Left renal pelvis (tissue), 4 donors: ENCODE measurements at regions not wholly inside any gene's neighbourhood (a gene's known extent, or its start where the extent isn't known, plus 50 kb on each side); places are given as distances from the start of the nearest gene placed in this dataset.
"Not testable (repeated sequence)": the region's sequence is repeated elsewhere in the genome, so short reads cannot be mapped to it uniquely, and the experiment has no call there.

Experiments
- DNase-seq, 4 donors: peaks; one replicate each; pipeline ENCODE4 v3.0.0-alpha.2; 2013; ENCODE audit warnings: low read depth in 4 of 4, low spot score in 3 of 4

GRCh38 chr14:71416392-71416791, 509.1 kb downstream of the PCNX1 start:
- DNase-seq: no peak

DNA sequence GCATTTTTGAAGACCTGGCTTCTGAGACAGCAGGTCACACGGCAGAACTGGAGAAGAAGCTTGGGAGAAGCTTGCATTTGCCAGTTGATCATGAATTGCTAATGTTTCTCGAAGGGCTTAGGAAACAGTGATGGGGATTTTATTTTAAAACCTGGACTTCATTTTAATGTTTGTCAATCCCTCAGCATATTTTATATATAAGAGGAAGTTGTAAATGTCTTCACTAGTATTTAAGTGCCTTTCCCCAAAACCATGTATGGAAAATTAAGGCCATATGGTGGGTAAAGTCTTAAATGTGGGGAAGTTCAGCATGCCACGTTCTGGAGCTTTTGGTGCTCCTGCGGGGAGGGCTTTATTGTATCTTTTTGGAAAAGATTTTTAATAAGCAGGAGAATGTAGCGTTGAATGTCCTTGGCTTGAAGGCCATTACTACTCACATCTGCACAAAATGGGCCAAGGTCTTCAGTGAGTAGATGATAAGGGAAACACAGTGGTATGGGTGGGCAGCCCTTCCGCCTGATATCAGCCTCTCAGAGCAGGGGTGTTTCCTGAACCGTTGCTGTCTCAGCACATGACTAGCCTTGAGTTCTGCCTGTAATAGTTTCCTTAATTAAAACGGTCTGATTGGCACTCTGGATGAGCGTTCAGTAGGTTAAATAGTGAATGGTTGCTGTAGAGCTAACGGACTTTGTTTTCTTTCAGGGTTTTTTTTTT, 511.4 kb downstream of the PCNX1 start:
- DNase-seq: no peak

DNA sequence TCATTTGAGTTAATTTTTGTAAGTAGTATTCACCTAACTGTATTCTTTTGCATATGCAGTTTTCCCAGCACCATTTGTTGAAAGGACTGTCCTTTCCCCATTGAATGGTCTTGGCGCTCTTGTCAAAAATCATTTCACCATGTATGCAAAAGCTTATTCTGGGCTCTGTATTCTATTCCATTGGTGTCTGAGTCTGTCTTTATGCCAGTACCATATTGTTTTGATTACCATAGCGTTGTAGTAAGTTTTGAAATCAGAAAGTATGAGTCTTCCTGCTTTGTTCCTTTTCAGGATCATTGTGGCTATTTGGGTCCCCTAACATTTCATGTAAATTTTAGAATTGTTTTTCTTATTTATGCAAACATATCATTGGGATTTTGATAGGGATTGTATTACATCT, 508.7 kb upstream of the RGS6 start:
- no peak for DNase-seq

- no peak for DNase-seq
Measured at GRCh38 chr14:71424941-71425340, 507.3 kb upstream of the RGS6 start.

GRCh38 chr14:71426001-71426400, 506.2 kb upstream of the RGS6 start:
- no peak for DNase-seq

DNA sequence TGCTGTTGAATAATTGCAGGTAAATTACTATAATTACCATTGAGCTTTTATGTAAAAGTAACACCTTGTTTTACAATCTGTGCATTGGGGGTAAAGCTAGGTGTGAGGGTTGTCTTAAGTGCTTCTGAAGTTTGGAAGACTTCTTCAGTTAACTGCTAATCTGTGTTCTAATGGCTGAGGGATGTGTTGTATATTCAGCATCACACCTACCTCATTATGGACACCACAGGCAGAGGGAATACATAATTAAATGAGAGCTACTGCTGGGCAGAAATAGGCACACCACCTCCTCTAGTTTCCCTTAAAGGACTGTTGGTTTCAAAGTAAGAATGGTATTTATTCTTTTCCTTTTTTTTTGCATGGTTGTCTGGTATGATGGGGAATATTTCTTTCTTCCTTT, 502.3 kb upstream of the RGS6 start:
- no peak for DNase-seq

DNA sequence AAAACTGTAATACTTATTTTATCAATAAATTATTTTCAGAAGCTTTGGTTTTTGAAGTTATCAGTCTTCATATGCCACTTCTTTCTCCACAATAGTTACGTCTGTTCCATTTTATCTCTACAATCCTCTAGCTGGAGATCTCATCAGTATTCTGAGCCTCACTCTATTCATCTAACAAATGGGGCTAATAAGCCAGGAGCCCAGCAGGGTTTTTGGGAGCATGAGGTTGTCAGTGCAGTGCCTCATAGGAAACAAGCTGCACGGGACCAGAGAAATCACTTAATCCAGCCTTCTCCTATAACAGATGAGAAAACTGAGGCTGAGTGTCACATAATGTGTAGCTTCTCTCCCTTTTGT, 501.9 kb upstream of the RGS6 start:
- DNase-seq: no peak

DNA sequence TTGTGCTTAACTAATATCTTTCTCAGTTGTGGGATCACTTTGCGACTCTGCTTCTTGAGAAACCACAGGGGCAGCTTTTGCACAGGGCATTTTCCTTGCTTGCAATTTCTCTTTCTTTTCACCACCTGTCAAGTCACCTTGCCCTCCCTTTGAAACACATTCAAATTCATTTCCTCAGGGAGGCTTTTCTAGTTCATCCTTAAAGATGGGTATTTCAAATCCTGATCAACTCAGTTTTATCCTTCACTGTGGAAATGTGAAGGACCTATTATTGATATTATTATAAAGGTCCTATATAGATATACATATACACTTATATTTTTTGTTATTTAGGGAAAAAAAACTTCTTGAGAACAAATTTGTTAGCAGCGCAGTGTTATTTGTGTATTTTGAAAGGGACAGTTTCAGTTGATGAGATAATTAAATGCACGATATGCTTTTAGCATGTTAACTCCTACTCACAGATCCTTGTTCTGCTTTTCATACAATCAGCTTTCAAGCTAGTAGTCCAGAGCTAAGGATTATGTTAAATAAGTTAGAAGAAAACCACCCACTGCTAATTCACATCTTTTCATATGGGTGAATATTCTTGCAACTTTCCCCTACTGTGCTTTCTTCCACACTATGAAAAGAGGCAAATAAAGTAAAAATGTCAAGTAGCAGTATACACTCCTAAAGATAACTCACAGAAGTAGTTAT, 501.4 kb upstream of the RGS6 start:
- DNase-seq: no peak

GRCh38 chr14:71432334-71433110, 499.7 kb upstream of the RGS6 start:
- DNase-seq: no peak

DNA sequence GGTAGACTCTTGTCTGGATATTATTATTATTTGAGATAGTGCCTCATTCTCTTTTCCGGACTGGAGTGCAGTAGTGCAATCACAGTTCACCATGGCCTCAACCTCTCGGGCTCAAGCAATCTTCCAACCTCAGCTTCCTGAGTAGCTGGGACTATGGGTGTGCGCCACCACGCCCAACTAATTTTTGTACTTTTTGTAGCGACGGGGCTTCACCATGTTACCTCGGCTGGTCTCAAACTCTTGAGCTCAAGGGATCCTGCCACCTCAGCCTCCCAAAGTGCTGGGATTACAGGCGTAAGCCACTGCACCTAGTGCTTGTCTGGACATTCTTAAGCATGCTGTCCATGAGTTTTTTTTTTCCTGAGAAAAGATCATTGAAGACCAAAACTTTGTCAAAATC, 498.9 kb upstream of the RGS6 start:
- no peak for DNase-seq

DNA sequence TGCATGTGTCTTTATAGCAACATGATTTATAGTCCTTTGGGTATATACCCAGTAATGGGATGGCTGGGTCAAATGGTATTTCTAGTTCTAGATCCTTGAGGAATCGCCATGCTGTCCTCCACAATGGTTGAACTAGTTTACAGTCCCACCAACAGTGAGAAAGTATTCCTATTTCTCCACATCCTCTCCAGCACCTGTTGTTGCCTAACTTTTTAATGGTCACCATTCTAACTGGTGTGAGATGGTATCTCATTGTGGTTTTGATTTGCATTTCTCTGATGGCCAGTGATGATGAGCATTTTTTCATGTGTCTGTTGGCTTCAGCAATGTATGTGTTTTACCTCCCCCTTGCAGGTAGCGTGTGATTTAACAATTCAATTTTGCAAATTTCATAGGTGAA, 496.6 kb upstream of the RGS6 start:
- DNase-seq: not testable (repeated sequence)

GRCh38 chr14:71437870-71438269, 494.4 kb upstream of the RGS6 start:
- DNase-seq: no peak

DNA sequence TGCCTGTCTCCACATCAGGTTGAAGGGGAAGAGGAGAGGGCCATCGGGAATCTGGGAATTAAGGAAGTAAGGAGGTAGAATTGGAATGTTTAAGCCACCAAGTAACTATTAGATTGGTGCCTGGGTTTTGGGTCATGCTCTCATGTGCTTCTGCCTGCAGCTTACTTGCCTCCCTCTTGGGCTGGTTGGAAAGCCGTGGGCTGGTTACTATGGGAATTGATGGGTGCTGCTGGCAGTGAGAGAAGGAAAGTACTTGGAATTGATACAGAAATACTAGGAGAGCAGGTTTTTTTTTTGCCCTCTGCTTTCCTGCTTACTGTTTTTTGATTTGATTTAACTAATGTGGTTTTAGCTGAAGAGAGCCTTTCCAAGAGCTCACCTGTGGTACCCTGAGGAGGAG, 493.5 kb upstream of the RGS6 start:
- no peak for DNase-seq

- no peak for DNase-seq
Measured at GRCh38 chr14:71441126-71441525, 491.1 kb upstream of the RGS6 start.

DNA sequence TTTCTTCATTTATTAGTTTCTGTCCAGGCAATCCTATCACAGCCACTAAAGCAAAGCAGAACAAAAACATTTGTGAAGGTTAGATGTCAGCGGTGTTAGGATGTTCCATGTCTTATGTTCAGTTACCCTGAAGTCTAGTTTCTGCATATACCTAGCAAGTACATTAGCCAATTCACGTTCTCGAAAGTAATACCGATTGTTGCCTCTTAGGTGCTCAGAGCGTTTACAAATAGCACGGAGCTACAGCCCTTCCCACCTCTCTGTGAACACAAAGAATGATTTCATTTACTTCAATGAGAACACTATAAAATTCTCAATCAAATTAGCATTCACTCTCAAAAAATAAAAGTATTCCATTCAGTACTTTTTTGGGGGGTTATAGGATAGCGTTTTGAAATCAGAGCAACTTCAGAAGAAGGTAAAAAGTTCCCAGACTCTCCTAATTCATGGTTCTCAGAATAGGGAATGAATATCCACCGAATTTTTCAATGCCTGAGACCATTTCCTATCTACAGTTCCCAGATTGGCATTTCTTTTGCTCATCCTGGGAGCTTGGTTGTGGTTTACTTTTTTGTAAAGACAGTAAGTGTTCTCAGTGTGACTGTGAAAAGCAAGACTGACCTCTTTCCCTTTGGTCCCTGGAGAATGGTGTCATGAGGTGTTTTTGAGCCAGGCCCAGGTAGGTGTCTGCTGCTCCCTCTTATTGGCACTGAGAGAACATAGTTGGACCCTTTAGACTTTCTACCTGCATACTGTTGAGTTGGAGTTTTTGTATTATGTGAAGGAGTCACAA, 488.0 kb upstream of the RGS6 start:
- no peak for DNase-seq

GRCh38 chr14:71448431-71449315, 483.6 kb upstream of the RGS6 start:
- no peak for DNase-seq

DNA sequence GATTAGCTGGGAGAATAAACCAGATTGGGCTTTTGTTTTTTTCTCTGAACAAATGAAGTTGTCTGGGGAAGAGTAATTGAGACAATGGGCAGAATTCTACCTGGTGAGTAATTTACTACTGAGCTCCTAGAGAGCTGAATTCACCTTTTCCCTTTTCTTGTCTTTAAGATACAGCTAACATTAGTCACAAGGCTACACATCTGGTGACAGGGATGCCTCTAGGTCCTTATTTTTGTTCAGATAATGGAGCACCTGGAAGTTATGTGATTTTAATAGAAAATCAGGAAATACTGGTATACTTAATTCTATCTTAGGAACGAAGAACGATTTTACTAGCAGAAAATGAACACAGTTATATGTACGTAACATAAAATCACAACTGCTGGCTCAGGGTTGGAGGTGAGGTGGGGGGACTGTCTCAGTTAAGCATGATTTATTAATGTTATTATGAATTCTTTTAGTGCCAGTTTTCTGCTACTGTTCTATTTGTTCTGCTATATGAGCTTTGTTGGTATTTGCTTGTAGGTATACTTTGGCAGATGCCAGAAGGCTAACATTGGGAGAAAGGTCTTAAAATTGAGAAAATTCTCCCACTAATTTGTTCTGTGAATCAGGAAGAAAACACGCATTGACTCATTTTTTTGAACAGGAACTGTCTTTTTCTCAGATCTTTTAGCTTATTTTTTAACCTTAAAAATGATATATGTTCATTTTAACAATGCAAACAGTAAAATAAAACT, 482.7 kb upstream of the RGS6 start:
- DNase-seq: no peak

- DNase-seq: no peak
Measured at GRCh38 chr14:71451501-71451900, 480.7 kb upstream of the RGS6 start.

GRCh38 chr14:71452539-71452938, 479.7 kb upstream of the RGS6 start:
- no peak for DNase-seq
